Activated T-helper 1 cell treated with anti-CD3 and anti-CD28 coated beads, Interleukin-12 subunit alpha, Interleukin-12 subunit beta, Interleukin-2, Interleukin-4 antibody, amounts not matched to agents 30 ng/mL and 10 ng/mL and 1 ng/mL, durations not matched to agents 14 hours and 24 hours and 36 hours (primary cell): ENCODE measurements at regions not wholly inside any gene's neighbourhood (a gene's known extent, or its start where the extent isn't known, plus 50 kb on each side); places are given as distances from the start of the nearest gene placed in this dataset.

Source experiments
- DNase-seq: peaks from one replicate; pipeline ENCODE4 v3.0.0; 2021; ENCODE audit warnings: low spot score
- H3K27ac Mint-ChIP-seq: one replicate; pipeline ENCODE4 v1.8.0; 2021; ENCODE audit warnings: mild to moderate bottlenecking, mixed read lengths
- H3K27me3 Mint-ChIP-seq: one replicate; pipeline ENCODE4 v1.8.0; 2022; ENCODE audit warnings: mild to moderate bottlenecking, moderate library complexity, mixed read lengths; ENCODE audit not compliant: insufficient read depth
- H3K36me3 Mint-ChIP-seq: one replicate; pipeline ENCODE4 v1.8.0; 2021; ENCODE audit warnings: low read depth, mixed read lengths
- H3K4me1 Mint-ChIP-seq: one replicate; pipeline ENCODE4 v1.8.0; 2021; ENCODE audit warnings: low read depth, mixed read lengths
- H3K4me3 Mint-ChIP-seq: one replicate; pipeline ENCODE4 v1.8.0; 2021; ENCODE audit warnings: mild to moderate bottlenecking, moderate library complexity, mixed read lengths
- H3K9me3 Mint-ChIP-seq: one replicate; pipeline ENCODE4 v1.8.0; 2021; ENCODE audit warnings: mixed read lengths
- intact Hi-C: fragments of 100-400 bp; cut with micrococcal nuclease; formaldehyde crosslinking; loops from one replicate; pipeline ENCODE4 v1.15.1; 2024

GRCh38 chr6:11366183-11366933 is 133.9 kb upstream of the NEDD9 start:
- H3K9me3 Mint-ChIP-seq: peaks cover 4% of the 10 kb centered on the region
- peak overlapping the region; percentile 55 for H3K4me3 Mint-ChIP-seq
- peak; percentile 60 for DNase-seq
- no peaks in the 10 kb centered on the region for H3K27me3 Mint-ChIP-seq
- peaks cover 95% of the 10 kb centered on the region for H3K4me1 Mint-ChIP-seq
- peak overlapping the region; percentile 92 for H3K27ac Mint-ChIP-seq
- peaks cover 53% of the 10 kb centered on the region for H3K36me3 Mint-ChIP-seq
- intact Hi-C loops: loop anchor here (1.0 to 5.0 kb wide), 10 partner anchors 8 to 529 kb away; partner anchors contain the start of genes MAK and NEDD9

DNA sequence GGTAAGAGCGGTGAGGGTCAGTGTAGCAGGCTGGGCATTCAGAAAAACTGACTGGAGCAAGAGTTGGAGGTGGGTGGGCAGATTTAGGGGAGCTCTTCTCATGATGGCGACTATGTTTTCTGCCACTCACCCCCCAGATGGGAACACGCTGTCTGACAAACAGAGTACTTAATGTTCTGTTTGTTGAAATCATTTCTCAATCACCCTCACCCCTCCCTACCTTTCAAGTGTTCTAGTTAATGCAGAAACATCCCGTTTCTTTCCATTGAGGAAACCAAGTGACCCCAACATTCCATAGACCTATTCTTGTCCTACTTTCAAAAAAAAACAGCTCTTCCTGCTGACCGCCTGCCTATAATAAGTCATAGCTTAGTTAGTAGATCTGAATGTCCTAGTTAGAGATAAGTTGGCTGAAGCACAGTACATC is 132.5 kb upstream of the NEDD9 start:
- no peaks in the 10 kb centered on the region for H3K27me3 Mint-ChIP-seq
- peaks cover 57% of the 10 kb centered on the region for H3K36me3 Mint-ChIP-seq

GRCh38 chr6:11363881-11364576 is 131.6 kb upstream of the NEDD9 start:
- no peak for DNase-seq
- Mint-ChIP-seq H3K4me3 (peak overlapping the region; percentile 29), H3K9me3 (peaks cover 23% of the 10 kb centered on the region), H3K27me3 (no peaks in the 10 kb centered on the region), H3K36me3 (peaks cover 61% of the 10 kb centered on the region), H3K4me1 (peaks cover 99% of the 10 kb centered on the region), H3K27ac (peak overlapping the region; percentile 67)
- intact Hi-C loops: loop anchor here (1.0 to 2.0 kb wide), 2 partner anchors 40 to 49 kb away; no protein-coding TSS in a partner anchor

More for the DNA sequence above, 132.5 kb upstream of the NEDD9 start:
- peak overlapping the region; percentile 81 for H3K27ac Mint-ChIP-seq
- peaks cover 98% of the 10 kb centered on the region for H3K4me1 Mint-ChIP-seq
- H3K9me3 Mint-ChIP-seq: peaks cover 17% of the 10 kb centered on the region
- intact Hi-C loops: loop anchor here (1.0 to 5.0 kb wide), 4 partner anchors 41 to 528 kb away; partner anchors contain the start of gene MAK
- H3K4me3 Mint-ChIP-seq: no peak overlapping the region
- no peak for DNase-seq

- Mint-ChIP-seq H3K27ac (peak overlapping the region; percentile 75), H3K4me1 (peaks cover 94% of the 10 kb centered on the region), H3K9me3 (peaks cover 23% of the 10 kb centered on the region), H3K27me3 (no peaks in the 10 kb centered on the region), H3K36me3 (peaks cover 69% of the 10 kb centered on the region), H3K4me3 (peak overlapping the region; percentile 47)
- no peak for DNase-seq
- intact Hi-C loops: no loop called here
These were observed 130.1 kb upstream of the NEDD9 start for GRCh38 chr6:11362564-11362963.

DNA sequence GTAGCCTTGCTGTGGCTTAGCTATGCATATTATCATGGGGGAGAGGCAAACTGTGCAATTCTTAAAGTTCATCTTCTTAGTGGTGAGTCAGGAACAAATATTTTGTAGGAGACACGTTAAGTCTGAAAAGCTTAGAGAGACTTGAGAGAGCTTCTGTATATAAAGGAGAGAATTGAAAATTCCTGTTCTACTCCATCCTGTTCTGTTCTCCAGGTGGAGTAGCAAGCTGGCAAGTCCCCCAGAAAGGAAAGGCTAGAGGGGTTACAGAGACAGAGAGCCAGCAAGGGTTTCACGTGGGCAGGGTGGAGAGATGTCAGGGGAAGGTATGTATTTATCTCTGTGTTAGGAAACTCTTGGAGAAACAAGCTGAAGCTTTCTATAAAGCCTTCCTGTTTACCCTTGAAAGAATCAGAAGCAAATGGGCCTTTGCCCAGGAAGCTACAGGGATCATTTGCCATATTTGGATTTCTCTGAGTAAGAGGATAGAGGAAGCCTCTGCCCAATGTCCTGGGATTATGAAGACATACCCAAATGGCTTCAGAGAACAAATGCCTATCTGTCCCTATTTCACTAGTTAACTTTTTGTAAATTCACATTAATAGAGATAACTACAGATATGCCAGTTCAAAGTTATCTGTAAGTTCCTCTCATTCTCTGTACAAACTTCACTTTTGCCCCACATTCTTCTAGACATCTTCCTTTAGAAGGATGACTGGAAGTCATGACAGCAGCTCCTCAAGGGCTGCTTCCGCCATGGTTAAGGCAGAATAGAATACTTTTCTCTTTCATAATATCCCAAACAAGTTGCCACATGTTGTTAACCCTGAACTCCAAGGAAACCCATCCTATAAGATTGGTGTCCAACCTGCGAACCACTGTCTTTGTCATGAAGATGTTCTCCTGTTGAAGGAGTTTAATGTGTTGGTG is 126.7 kb upstream of the NEDD9 start:
- intact Hi-C loops: no loop called here
- no peak for DNase-seq
- H3K4me3 Mint-ChIP-seq: no peak overlapping the region
- H3K9me3 Mint-ChIP-seq: peaks cover 23% of the 10 kb centered on the region
- no peaks in the 10 kb centered on the region for H3K27me3 Mint-ChIP-seq
- peak overlapping the region; percentile 62 for H3K27ac Mint-ChIP-seq
- peaks cover 77% of the 10 kb centered on the region for H3K36me3 Mint-ChIP-seq
- H3K4me1 Mint-ChIP-seq: peaks cover 94% of the 10 kb centered on the region

DNA sequence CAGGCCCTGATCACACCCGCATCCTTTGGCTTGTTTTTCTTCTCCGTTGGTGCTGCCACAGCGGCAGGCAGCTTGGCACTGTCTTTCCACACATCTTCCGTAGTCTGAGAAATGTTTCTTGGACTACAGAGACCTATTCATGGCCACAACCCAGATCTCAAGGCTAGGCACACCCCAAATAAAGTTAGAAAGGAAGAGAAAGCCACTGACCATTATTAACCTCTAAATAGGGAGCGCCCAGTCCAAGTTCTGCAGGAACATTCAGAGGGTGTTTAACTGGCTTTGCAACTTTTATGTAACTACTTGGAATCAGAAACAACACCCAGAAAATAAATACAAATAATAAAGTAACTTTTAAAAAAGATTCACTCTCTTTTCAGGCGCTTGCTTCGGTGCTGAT is 124.8 kb upstream of the NEDD9 start:
- H3K27me3 Mint-ChIP-seq: no peaks in the 10 kb centered on the region
- H3K4me1 Mint-ChIP-seq: peaks cover 94% of the 10 kb centered on the region
- no peak for DNase-seq
- H3K36me3 Mint-ChIP-seq: peaks cover 78% of the 10 kb centered on the region
- H3K27ac Mint-ChIP-seq: peak overlapping the region; percentile 79
- intact Hi-C loops: no loop called here
- H3K9me3 Mint-ChIP-seq: peaks cover 25% of the 10 kb centered on the region
- peak overlapping the region; percentile 50 for H3K4me3 Mint-ChIP-seq

- intact Hi-C loops: no loop called here
- Mint-ChIP-seq H3K36me3 (peaks cover 80% of the 10 kb centered on the region), H3K4me3 (peak overlapping the region; percentile 50), H3K4me1 (peaks cover 94% of the 10 kb centered on the region), H3K27ac (peak overlapping the region; percentile 79), H3K27me3 (no peaks in the 10 kb centered on the region), H3K9me3 (peaks cover 26% of the 10 kb centered on the region)
- DNase-seq: no peak
These were observed 124.1 kb upstream of the NEDD9 start for GRCh38 chr6:11356404-11357155.

GRCh38 chr6:11353921-11354389 is 121.5 kb upstream of the NEDD9 start:
- no peaks in the 10 kb centered on the region for H3K27me3 Mint-ChIP-seq
- H3K9me3 Mint-ChIP-seq: peaks cover 20% of the 10 kb centered on the region
- DNase-seq: peak; percentile 58
- H3K27ac Mint-ChIP-seq: peak overlapping the region; percentile 93
- peak overlapping the region; percentile 74 for H3K4me3 Mint-ChIP-seq
- intact Hi-C loops: loop anchor here (1.0 kb wide), 8 partner anchors 11 to 142 kb away; partner anchors contain the start of gene NEDD9
- H3K4me1 Mint-ChIP-seq: peaks cover 90% of the 10 kb centered on the region
- H3K36me3 Mint-ChIP-seq: peaks cover 79% of the 10 kb centered on the region

- peaks cover 24% of the 10 kb centered on the region for H3K9me3 Mint-ChIP-seq
- intact Hi-C loops: no loop called here
- H3K27ac Mint-ChIP-seq: peak overlapping the region; percentile 69
- no peaks in the 10 kb centered on the region for H3K27me3 Mint-ChIP-seq
- no peak overlapping the region for H3K4me3 Mint-ChIP-seq
- peaks cover 94% of the 10 kb centered on the region for H3K4me1 Mint-ChIP-seq
- DNase-seq: no peak
- H3K36me3 Mint-ChIP-seq: peaks cover 74% of the 10 kb centered on the region
These were observed 117.8 kb upstream of the NEDD9 start for GRCh38 chr6:11350294-11350693.

DNA sequence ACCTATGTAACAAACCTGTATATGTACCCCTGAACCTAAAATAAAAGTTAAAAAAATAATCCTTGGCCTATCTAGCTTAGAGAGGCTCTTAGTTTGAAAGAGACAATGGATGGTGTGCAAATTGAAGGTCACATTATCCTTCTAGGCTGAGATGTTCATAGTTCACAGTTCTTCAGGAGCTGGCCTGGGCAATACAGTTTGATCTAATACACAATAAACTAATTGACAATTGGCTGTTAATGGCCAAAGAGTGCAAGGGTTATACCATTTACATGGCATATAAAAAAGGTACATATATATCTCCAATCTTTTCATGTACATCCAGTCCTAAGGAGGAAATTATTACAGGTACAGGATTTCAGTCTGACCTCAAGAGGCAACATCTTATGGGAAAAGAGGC is 117.4 kb upstream of the NEDD9 start:
- H3K4me3 Mint-ChIP-seq: no peak overlapping the region
- H3K27ac Mint-ChIP-seq: peak overlapping the region; percentile 69
- peaks cover 24% of the 10 kb centered on the region for H3K9me3 Mint-ChIP-seq
- H3K36me3 Mint-ChIP-seq: peaks cover 74% of the 10 kb centered on the region
- H3K27me3 Mint-ChIP-seq: no peaks in the 10 kb centered on the region
- intact Hi-C loops: no loop called here
- H3K4me1 Mint-ChIP-seq: peaks cover 94% of the 10 kb centered on the region
- no peak for DNase-seq

GRCh38 chr6:11346516-11346915 is 114.0 kb upstream of the NEDD9 start:
- Mint-ChIP-seq H3K36me3 (peaks cover 69% of the 10 kb centered on the region), H3K27ac (no peak overlapping the region), H3K9me3 (peaks cover 20% of the 10 kb centered on the region), H3K27me3 (no peaks in the 10 kb centered on the region), H3K4me1 (peaks cover 93% of the 10 kb centered on the region), H3K4me3 (no peak overlapping the region)
- intact Hi-C loops: no loop called here
- no peak for DNase-seq

GRCh38 chr6:11345536-11345935 is 113.1 kb upstream of the NEDD9 start:
- Mint-ChIP-seq H3K27me3 (no peaks in the 10 kb centered on the region), H3K4me1 (peaks cover 95% of the 10 kb centered on the region), H3K4me3 (no peak overlapping the region), H3K9me3 (peaks cover 20% of the 10 kb centered on the region), H3K36me3 (peaks cover 69% of the 10 kb centered on the region), H3K27ac (no peak overlapping the region)
- DNase-seq: no peak
- intact Hi-C loops: no loop called here
